MM.1S (cell line): ENCODE measurements at regions not wholly inside any gene's neighbourhood (a gene's known extent, or its start where the extent isn't known, plus 50 kb on each side); places are given as distances from the start of the nearest gene placed in this dataset.

Experiments used
- DNase-seq: peaks from one replicate; pipeline ENCODE4 v3.0.0-alpha.2; 2015
- H2AFZ ChIP-seq: fragments of 300-600 bp; sonication (generic); 2 replicates; pipeline ENCODE4 v1.6.0; 2016; ENCODE audit warnings: antibody characterized with exemption, low read length
- H3F3A ChIP-seq: fragments of 300-600 bp; sonication (generic); 2 replicates; pipeline ENCODE4 v1.6.1; 2016; ENCODE audit warnings: mild to moderate bottlenecking, antibody characterized with exemption, low read length, moderate library complexity, mixed read lengths; ENCODE audit not compliant: insufficient read depth
- H3K27ac ChIP-seq: fragments of 300-600 bp; sonication (generic); 2 replicates; pipeline ENCODE4 v1.5.1; 2016; ENCODE audit warnings: mild to moderate bottlenecking, low read length
- H3K27me3 ChIP-seq: fragments of 300-600 bp; sonication (generic); replicated peaks from 2 replicates; pipeline ENCODE4 v1.6.0; 2016; ENCODE audit warnings: low read length; ENCODE audit not compliant: insufficient read depth
- H3K36me3 ChIP-seq: fragments of 300-600 bp; sonication (generic); replicated peaks from 2 replicates; pipeline ENCODE4 v1.6.1; 2016; ENCODE audit warnings: mild to moderate bottlenecking, low read length, mixed read lengths; ENCODE audit not compliant: insufficient read depth
- H3K4me1 ChIP-seq: fragments of 300-600 bp; sonication (generic); 2 replicates; pipeline ENCODE4 v1.6.1; 2016; ENCODE audit warnings: low read length, mixed read lengths
- H3K4me2 ChIP-seq: fragments of 300-600 bp; sonication (generic); 2 replicates; pipeline ENCODE4 v1.6.0; 2016; ENCODE audit warnings: low read depth, low read length
- H3K4me3 ChIP-seq: fragments of 300-600 bp; sonication (generic); 2 replicates; pipeline ENCODE4 v1.5.1; 2016; ENCODE audit warnings: low read length, mixed read lengths
- H3K79me2 ChIP-seq: fragments of 300-600 bp; sonication (generic); 2 replicates; pipeline ENCODE4 v1.6.1; 2016; ENCODE audit warnings: mixed run types, low read length, mixed read lengths
- H3K9ac ChIP-seq: fragments of 300-600 bp; sonication (generic); 2 replicates; pipeline ENCODE4 v1.6.1; 2016; ENCODE audit warnings: low read length, mixed read lengths
- H3K9me2 ChIP-seq: fragments of 300-600 bp; sonication (generic); replicated peaks from 2 replicates; pipeline ENCODE4 v1.6.1; 2016; ENCODE audit warnings: mild to moderate bottlenecking, low read length, mixed read lengths; ENCODE audit not compliant: insufficient read depth
- H3K9me3 ChIP-seq: fragments of 300-600 bp; sonication (generic); replicated peaks from 2 replicates; pipeline ENCODE4 v1.6.1; 2016; ENCODE audit warnings: mild to moderate bottlenecking, low read length, mixed read lengths; ENCODE audit not compliant: insufficient read depth
- H4K20me1 ChIP-seq: fragments of 300-600 bp; sonication (generic); 2 replicates; pipeline ENCODE4 v1.6.1; 2016; ENCODE audit warnings: mild to moderate bottlenecking, low read length, moderate library complexity, mixed read lengths; ENCODE audit not compliant: insufficient read depth
- EZH2 ChIP-seq: fragments of 300-600 bp; sonication (generic); optimal IDR thresholded peaks from 2 replicates; pipeline ENCODE3; 2017; ENCODE audit warnings: low read depth, mild to moderate bottlenecking, antibody characterized with exemption, low read length, mixed read lengths
- EZH2phosphoT487 ChIP-seq: fragments of 300-600 bp; sonication (generic); IDR thresholded peaks from 2 replicates; pipeline ENCODE4 v1.6.1; 2018; ENCODE audit warnings: antibody characterized with exemption, low read length
- TF ChIP-seq, protein P1 (sequence below): fragments of 300-600 bp; sonication (generic); IDR thresholded peaks from 2 replicates; pipeline ENCODE4 v1.5.1; 2016; ENCODE audit warnings: antibody characterized with exemption, low read length, mixed read lengths

DNA sequence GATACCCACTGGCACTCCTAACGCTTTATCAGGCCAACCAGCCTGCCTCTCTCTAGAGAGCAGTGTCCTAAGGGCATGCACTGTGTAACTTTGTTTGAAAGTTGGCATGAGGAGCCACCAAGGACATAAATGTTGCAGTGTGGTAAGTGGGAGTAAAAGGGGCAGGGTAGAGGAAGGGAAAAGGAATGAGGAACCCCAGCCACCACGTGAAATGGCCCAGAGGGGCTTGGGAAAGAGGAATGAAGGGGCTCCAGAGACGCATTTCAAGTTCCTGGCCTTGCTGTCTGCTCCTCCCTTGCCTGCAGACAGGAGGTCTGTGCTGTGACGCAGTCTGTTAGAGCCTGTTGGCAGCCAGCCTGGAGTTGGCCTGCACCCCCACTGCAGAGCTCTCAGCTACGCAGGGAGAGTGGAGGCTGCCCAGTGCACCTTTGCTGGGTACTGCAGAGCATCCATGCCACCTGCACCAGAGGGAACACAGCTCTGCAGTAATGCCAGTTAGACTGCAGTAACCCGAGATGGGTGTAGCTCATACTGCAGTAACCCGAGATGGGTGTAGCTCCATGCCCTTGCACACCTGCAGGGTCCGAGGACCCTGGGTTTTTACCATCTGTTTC is 86.8 kb upstream of the SNAP25 start:
- H3K9ac ChIP-seq: no peak overlapping the region
- no peak overlapping the region for H3K4me3 ChIP-seq
- H3K79me2 ChIP-seq: no peaks in the 10 kb centered on the region
- H3K36me3 ChIP-seq: no peaks in the 10 kb centered on the region
- peaks cover 18% of the 10 kb centered on the region for H3K4me1 ChIP-seq
- no peaks in the 10 kb centered on the region for H4K20me1 ChIP-seq
- H3K9me3 ChIP-seq: no peaks in the 10 kb centered on the region
- H3K27me3 ChIP-seq: no peaks in the 10 kb centered on the region
- no peak for DNase-seq
- no peak overlapping the region for H3K4me2 ChIP-seq
- H3F3A ChIP-seq: peaks cover 5% of the 10 kb centered on the region; the same call in 1 of the 2 replicates
- no peak overlapping the region for H2AFZ ChIP-seq
- H3K9me2 ChIP-seq: no peaks in the 10 kb centered on the region
- TF ChIP-seq EZH2 (no peak), EZH2phosphoT487 (no peak)
- TF ChIP-seq, protein P1, sequence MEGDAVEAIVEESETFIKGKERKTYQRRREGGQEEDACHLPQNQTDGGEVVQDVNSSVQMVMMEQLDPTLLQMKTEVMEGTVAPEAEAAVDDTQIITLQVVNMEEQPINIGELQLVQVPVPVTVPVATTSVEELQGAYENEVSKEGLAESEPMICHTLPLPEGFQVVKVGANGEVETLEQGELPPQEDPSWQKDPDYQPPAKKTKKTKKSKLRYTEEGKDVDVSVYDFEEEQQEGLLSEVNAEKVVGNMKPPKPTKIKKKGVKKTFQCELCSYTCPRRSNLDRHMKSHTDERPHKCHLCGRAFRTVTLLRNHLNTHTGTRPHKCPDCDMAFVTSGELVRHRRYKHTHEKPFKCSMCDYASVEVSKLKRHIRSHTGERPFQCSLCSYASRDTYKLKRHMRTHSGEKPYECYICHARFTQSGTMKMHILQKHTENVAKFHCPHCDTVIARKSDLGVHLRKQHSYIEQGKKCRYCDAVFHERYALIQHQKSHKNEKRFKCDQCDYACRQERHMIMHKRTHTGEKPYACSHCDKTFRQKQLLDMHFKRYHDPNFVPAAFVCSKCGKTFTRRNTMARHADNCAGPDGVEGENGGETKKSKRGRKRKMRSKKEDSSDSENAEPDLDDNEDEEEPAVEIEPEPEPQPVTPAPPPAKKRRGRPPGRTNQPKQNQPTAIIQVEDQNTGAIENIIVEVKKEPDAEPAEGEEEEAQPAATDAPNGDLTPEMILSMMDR: no peak
- no peak overlapping the region for H3K27ac ChIP-seq

DNA sequence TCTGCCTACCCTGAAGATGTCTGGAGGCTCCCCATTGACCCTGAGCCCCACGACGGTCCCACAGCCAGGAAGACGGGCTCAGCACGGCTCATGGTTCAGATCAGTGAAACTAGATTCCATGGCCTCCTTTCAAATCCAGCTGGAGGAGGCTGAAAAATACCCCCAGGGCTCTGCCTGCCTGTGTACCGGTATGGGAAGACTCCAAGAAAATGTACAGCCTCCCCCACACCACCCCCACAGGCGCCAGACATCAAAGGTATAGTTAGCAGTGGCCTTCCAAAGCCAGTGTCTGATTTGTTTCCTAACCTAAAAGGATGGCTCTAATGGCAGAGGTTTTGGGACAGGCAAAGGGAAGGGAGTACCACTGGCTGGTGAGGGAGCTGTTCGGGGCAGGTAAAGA is 86.2 kb upstream of the SNAP25 start:
- Histone ChIP-seq H3K27ac (no peak overlapping the region), H3K4me3 (no peak overlapping the region), H4K20me1 (no peaks in the 10 kb centered on the region), H3K4me1 (peaks cover 18% of the 10 kb centered on the region), H3K4me2 (no peak overlapping the region), H3F3A (peaks cover 5% of the 10 kb centered on the region; the same call in 1 of the 2 replicates), H2AFZ (no peak overlapping the region), H3K9me3 (no peaks in the 10 kb centered on the region), H3K9ac (no peak overlapping the region), H3K27me3 (no peaks in the 10 kb centered on the region), H3K79me2 (no peaks in the 10 kb centered on the region), H3K36me3 (no peaks in the 10 kb centered on the region), H3K9me2 (no peaks in the 10 kb centered on the region)
- no peak for DNase-seq
- no peak for TF ChIP-seq EZH2
- TF ChIP-seq, protein P1: no peak

DNA sequence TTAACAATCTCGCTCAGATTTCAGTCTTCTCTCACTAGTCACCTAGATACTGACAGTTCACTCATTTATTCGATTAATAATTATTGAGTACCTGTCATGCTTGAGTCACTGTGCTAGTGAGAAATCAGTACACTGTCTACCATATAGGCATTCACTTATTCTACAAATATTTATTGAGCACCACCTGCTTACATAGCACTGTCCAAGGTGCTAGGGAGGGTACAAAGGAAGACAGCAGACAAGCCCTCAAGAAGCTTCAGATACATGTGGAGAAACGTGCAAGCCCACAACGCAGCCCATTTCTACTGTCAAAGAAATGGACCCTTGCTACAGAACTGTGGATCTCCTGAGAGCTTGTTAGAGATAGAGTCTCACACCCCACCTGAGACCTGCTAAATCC is 85.1 kb upstream of the SNAP25 start:
- Histone ChIP-seq H3K36me3 (no peaks in the 10 kb centered on the region), H3K4me3 (no peak overlapping the region), H3K9me2 (no peaks in the 10 kb centered on the region), H3K27me3 (no peaks in the 10 kb centered on the region), H3K9ac (no peak overlapping the region), H3F3A (peaks cover 5% of the 10 kb centered on the region; the same call in 1 of the 2 replicates), H3K4me2 (no peak overlapping the region), H3K9me3 (no peaks in the 10 kb centered on the region), H4K20me1 (no peaks in the 10 kb centered on the region), H3K79me2 (no peaks in the 10 kb centered on the region), H3K4me1 (peaks cover 18% of the 10 kb centered on the region), H2AFZ (no peak overlapping the region), H3K27ac (no peak overlapping the region)
- TF ChIP-seq EZH2phosphoT487: no peak
- DNase-seq: no peak

DNA sequence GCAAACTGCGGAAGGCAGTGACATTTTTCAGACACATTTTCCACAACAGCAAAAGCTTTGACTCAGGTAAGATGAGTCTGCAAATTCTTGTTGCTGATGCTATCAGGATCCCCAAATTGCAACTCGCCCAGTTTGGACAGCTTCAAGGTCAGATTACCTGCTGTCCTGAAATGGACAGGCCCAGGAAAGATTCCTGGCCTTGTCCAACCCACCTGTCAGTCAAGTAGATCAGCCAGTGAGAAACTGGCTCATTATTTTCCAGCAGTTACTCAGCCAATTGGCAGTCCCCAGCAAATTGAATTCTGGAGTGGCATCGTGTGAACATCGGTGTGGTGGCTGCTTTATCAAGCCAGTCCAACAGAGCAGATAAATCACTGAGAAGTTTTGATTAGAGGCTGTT is 84.5 kb upstream of the SNAP25 start:
- H3K36me3 ChIP-seq: no peaks in the 10 kb centered on the region
- H3K79me2 ChIP-seq: no peaks in the 10 kb centered on the region
- H3K4me1 ChIP-seq: peaks cover 12% of the 10 kb centered on the region
- peaks cover 5% of the 10 kb centered on the region; the same call in 1 of the 2 replicates for H3F3A ChIP-seq
- H4K20me1 ChIP-seq: no peaks in the 10 kb centered on the region
- no peak for DNase-seq
- H2AFZ ChIP-seq: no peak overlapping the region
- no peaks in the 10 kb centered on the region for H3K9me3 ChIP-seq
- H3K4me3 ChIP-seq: no peak overlapping the region
- no peaks in the 10 kb centered on the region for H3K9me2 ChIP-seq
- H3K9ac ChIP-seq: no peak overlapping the region
- no peak overlapping the region for H3K27ac ChIP-seq
- no peak overlapping the region for H3K4me2 ChIP-seq
- H3K27me3 ChIP-seq: no peaks in the 10 kb centered on the region
- TF ChIP-seq EZH2phosphoT487 (no peak), EZH2 (no peak)
- TF ChIP-seq, protein P1: no peak
